Neural progenitor cell (in vitro differentiated cells): ENCODE measurements at regions not wholly inside any gene's neighbourhood (a gene's known extent, or its start where the extent isn't known, plus 50 kb on each side); places are given as distances from the start of the nearest gene placed in this dataset.

Experiments used
- DNase-seq: peaks from one replicate; pipeline ENCODE4 v3.0.0-alpha.2; 2016; ENCODE audit warnings: low spot score
- H2AFZ ChIP-seq: fragments of 200-600 bp; sonication (generic); replicated peaks from 2 replicates; pipeline ENCODE4 v1.6.1; 2016; ENCODE audit warnings: antibody characterized with exemption
- H3F3A ChIP-seq: fragments of 200-600 bp; sonication (generic); 2 replicates; pipeline ENCODE4 v1.6.1; 2016; ENCODE audit warnings: antibody characterized with exemption, low read depth
- H3K27ac ChIP-seq: fragments of 200-600 bp; sonication (generic); 2 replicates; pipeline ENCODE4 v1.5.1; 2016; ENCODE audit warnings: mild to moderate bottlenecking
- H3K27me3 ChIP-seq: fragments of 200-600 bp; sonication (generic); 2 replicates; pipeline ENCODE4 v1.6.1; 2016; ENCODE audit warnings: mild to moderate bottlenecking, moderate library complexity
- H3K36me3 ChIP-seq: fragments of 200-600 bp; sonication (generic); 2 replicates; pipeline ENCODE4 v1.5.1; 2016
- H3K4me1 ChIP-seq: fragments of 200-600 bp; sonication (generic); 2 replicates; pipeline ENCODE4 v1.6.1; 2016; ENCODE audit warnings: mixed run types
- H3K4me2 ChIP-seq: fragments of 200-600 bp; sonication (generic); 2 replicates; pipeline ENCODE4 v1.6.1; 2016
- H3K4me3 ChIP-seq: fragments of 200-600 bp; sonication (generic); 2 replicates; pipeline ENCODE4 v1.5.1; 2016
- H3K79me2 ChIP-seq: fragments of 200-600 bp; sonication (generic); 2 replicates; pipeline ENCODE4 v1.6.1; 2016; ENCODE audit warnings: low read depth
- H3K9ac ChIP-seq: fragments of 200-600 bp; sonication (generic); 2 replicates; pipeline ENCODE4 v1.6.1; 2016
- H3K9me3 ChIP-seq: fragments of 200-600 bp; sonication (generic); 2 replicates; pipeline ENCODE4 v1.5.1; 2016; ENCODE audit warnings: low read depth
- H4K20me1 ChIP-seq: fragments of 200-600 bp; sonication (generic); 2 replicates; pipeline ENCODE4 v1.6.1; 2016; ENCODE audit warnings: low read depth
- H3K27ac Mint-ChIP-seq: 3 replicates; pipeline ENCODE4 v1.8.0; 2021; ENCODE audit warnings: mixed read lengths
- H3K27me3 Mint-ChIP-seq: 2 replicates; pipeline ENCODE4 v1.8.0; 2022; ENCODE audit warnings: low read depth, mild to moderate bottlenecking, inconsistent platforms, moderate library complexity, mixed read lengths; ENCODE audit not compliant: insufficient read depth
- H3K36me3 Mint-ChIP-seq: 3 replicates; pipeline ENCODE4 v1.8.0; 2021; ENCODE audit warnings: mixed read lengths
- H3K4me1 Mint-ChIP-seq: 3 replicates; pipeline ENCODE4 v1.8.0; 2021; ENCODE audit warnings: mixed read lengths
- H3K4me3 Mint-ChIP-seq: 3 replicates; pipeline ENCODE4 v1.8.0; 2021; ENCODE audit warnings: mild to moderate bottlenecking, moderate library complexity, mixed read lengths
- H3K9me3 Mint-ChIP-seq: 3 replicates; pipeline ENCODE4 v1.8.0; 2020; ENCODE audit warnings: mixed read lengths
- CTCF ChIP-seq: fragments of 200-600 bp; sonication (generic); IDR thresholded peaks from 2 replicates; pipeline ENCODE4 v1.5.1; 2017; ENCODE audit warnings: antibody characterized with exemption, mild to moderate bottlenecking
- EZH2 ChIP-seq: fragments of 200-600 bp; sonication (generic); IDR thresholded peaks from 2 replicates; pipeline ENCODE4 v1.6.1; 2017; ENCODE audit warnings: antibody characterized with exemption, mild to moderate bottlenecking, moderate library complexity
- EZH2phosphoT487 ChIP-seq: fragments of 200-600 bp; sonication (generic); IDR thresholded peaks from 2 replicates; pipeline ENCODE4 v1.6.1; 2017; ENCODE audit warnings: antibody characterized with exemption

- Histone ChIP-seq H3K9ac (no peak overlapping the region), H4K20me1 (no peaks in the 10 kb centered on the region), H3K79me2 (no peaks in the 10 kb centered on the region), H2AFZ (peak overlapping the region; percentile 84), H3K9me3 (no peaks in the 10 kb centered on the region), H3K27me3 (no peaks in the 10 kb centered on the region), H3K4me2 (peak overlapping the region; percentile 48), H3K36me3 (peaks cover 3% of the 10 kb centered on the region), H3K27ac (no peak overlapping the region), H3F3A (no peaks in the 10 kb centered on the region), H3K4me3 (no peak overlapping the region), H3K4me1 (peaks cover 9% of the 10 kb centered on the region)
- Mint-ChIP-seq H3K4me1 (peaks cover 20% of the 10 kb centered on the region), H3K27me3 (peaks cover 14% of the 10 kb centered on the region), H3K9me3 (peaks cover 13% of the 10 kb centered on the region), H3K36me3 (peaks cover 4% of the 10 kb centered on the region), H3K4me3 (no peak overlapping the region), H3K27ac (no peak overlapping the region)
- TF ChIP-seq EZH2 (no peak), EZH2phosphoT487 (no peak), CTCF (no peak)
- peak; percentile 66 for DNase-seq
Measured at GRCh38 chr6:21423106-21423854, 170.3 kb upstream of the SOX4 start.

GRCh38 chr6:21426841-21427490 lies 166.6 kb upstream of the SOX4 start:
- TF ChIP-seq EZH2 (no peak), CTCF (no peak), EZH2phosphoT487 (no peak)
- peaks cover 15% of the 10 kb centered on the region for H3K9me3 Mint-ChIP-seq

GRCh38 chr6:21429291-21429690 lies 164.3 kb upstream of the SOX4 start:
- no peak overlapping the region for H3K4me2 ChIP-seq
- Mint-ChIP-seq H3K4me1 (peaks cover 4% of the 10 kb centered on the region), H3K27me3 (peaks cover 13% of the 10 kb centered on the region), H3K4me3 (no peak overlapping the region), H3K27ac (peak overlapping the region; percentile 57), H3K36me3 (no peaks in the 10 kb centered on the region), H3K9me3 (peaks cover 12% of the 10 kb centered on the region)
- no peaks in the 10 kb centered on the region for H3F3A ChIP-seq
- TF ChIP-seq CTCF (no peak), EZH2 (no peak)
- H2AFZ ChIP-seq: peak overlapping the region; percentile 19
- no peaks in the 10 kb centered on the region for H3K79me2 ChIP-seq
- no peaks in the 10 kb centered on the region for H4K20me1 ChIP-seq
- H3K27me3 ChIP-seq: no peaks in the 10 kb centered on the region
- H3K27ac ChIP-seq: no peak overlapping the region
- H3K4me1 ChIP-seq: no peaks in the 10 kb centered on the region
- H3K4me3 ChIP-seq: no peak overlapping the region
- peaks cover 3% of the 10 kb centered on the region for H3K36me3 ChIP-seq
- no peak for DNase-seq
- no peak overlapping the region for H3K9ac ChIP-seq
- H3K9me3 ChIP-seq: no peaks in the 10 kb centered on the region

More at GRCh38 chr6:21426841-21427490, 166.6 kb upstream of the SOX4 start:
- Histone ChIP-seq H3K9me3 (no peaks in the 10 kb centered on the region), H4K20me1 (no peaks in the 10 kb centered on the region), H3K4me2 (no peak overlapping the region), H3K4me1 (no peaks in the 10 kb centered on the region), H3K79me2 (no peaks in the 10 kb centered on the region), H3K27me3 (no peaks in the 10 kb centered on the region), H3K9ac (no peak overlapping the region), H3K4me3 (no peak overlapping the region), H2AFZ (no peak overlapping the region), H3K27ac (no peak overlapping the region), H3K36me3 (peaks cover 3% of the 10 kb centered on the region), H3F3A (no peaks in the 10 kb centered on the region)
- no peak for DNase-seq
- peaks cover 4% of the 10 kb centered on the region for H3K36me3 Mint-ChIP-seq
- peaks cover 12% of the 10 kb centered on the region for H3K27me3 Mint-ChIP-seq
- peaks cover 9% of the 10 kb centered on the region for H3K4me1 Mint-ChIP-seq
- no peak overlapping the region for H3K4me3 Mint-ChIP-seq
- no peak overlapping the region for H3K27ac Mint-ChIP-seq
